Activated naive CD8-positive, alpha-beta T cell (primary cell): ENCODE measurements at regions not wholly inside any gene's neighbourhood (a gene's known extent, or its start where the extent isn't known, plus 50 kb on each side); places are given as distances from the start of the nearest gene placed in this dataset.

Experiments used
- H3K27ac Mint-ChIP-seq: one replicate; pipeline ENCODE4 v1.8.0; 2021; ENCODE audit warnings: mixed read lengths
- H3K27me3 Mint-ChIP-seq: one replicate; pipeline ENCODE4 v1.8.0; 2021; ENCODE audit warnings: mixed read lengths
- H3K36me3 Mint-ChIP-seq: one replicate; pipeline ENCODE4 v1.8.0; 2021; ENCODE audit warnings: mixed read lengths
- H3K4me1 Mint-ChIP-seq: one replicate; pipeline ENCODE4 v1.8.0; 2021; ENCODE audit warnings: low read depth, mixed read lengths
- H3K4me3 Mint-ChIP-seq: one replicate; pipeline ENCODE4 v1.8.0; 2021; ENCODE audit warnings: mild to moderate bottlenecking, mixed read lengths
- H3K9me3 Mint-ChIP-seq: one replicate; pipeline ENCODE4 v1.8.0; 2021; ENCODE audit warnings: low read depth, mixed read lengths

DNA sequence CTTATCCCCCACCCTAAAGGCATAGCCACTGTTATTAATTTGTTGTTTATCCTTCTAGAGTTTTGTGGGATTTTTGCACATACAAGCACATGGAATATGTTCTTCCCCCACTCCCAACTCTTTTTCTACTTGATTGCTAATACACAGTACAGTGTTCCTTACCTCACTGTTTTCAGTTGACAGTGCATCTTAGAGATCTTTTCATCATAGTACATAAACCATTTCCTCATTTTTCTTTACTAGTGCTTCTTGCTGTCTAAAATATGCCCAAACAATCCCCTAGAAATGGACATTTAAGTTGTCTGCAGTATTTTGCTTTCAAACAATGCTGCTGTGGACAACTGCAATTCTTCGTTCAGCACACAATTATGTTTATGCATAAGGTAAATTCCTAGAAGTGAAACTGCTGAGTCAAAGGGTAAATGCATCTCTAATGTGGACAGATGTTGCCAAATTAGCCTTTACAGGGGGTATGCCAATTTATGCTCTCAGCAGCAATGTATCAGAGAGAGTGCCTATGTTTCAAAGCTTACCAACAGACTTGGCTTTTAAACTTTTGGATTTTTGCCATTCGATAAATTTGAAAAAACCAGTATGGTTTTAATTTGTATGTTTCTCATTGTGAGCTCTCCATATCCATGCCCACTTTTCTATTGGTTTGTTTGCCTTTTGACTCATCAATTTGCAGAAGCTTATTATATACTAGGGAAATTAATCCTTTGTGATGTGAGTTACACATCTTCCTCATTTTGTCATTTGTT, 132.6 kb downstream of the MRPS6 start:
- H3K36me3 Mint-ChIP-seq, result peaks cover 4% of the 10 kb centered on the region
- no peak overlapping the region for H3K4me3 Mint-ChIP-seq
- H3K27me3 Mint-ChIP-seq, result no peaks in the 10 kb centered on the region
- peak overlapping the region; percentile 4 for H3K27ac Mint-ChIP-seq
- peaks cover 5% of the 10 kb centered on the region for H3K9me3 Mint-ChIP-seq
- peaks cover 11% of the 10 kb centered on the region for H3K4me1 Mint-ChIP-seq

DNA sequence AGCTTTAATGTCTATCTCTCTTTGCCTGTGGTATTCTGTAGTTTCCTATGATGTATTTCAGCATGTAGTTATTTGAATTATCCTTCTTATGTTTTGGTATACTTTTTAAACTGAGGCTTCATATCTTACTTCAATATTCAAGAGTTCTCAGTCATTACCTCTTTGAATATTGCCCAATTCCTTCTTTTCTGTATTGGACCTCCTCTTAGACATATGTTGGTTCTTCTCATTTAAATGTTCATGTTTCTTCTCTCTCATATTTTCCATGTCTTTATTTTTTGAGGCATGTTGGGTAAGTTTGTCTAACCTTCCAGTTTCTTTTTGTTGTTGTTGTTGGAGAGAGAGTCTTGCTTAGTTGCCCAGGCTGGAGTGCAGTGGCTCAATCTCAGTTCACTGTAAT, 140.6 kb downstream of the MRPS6 start:
- Mint-ChIP-seq H3K36me3 (peaks cover 12% of the 10 kb centered on the region), H3K4me3 (no peak overlapping the region), H3K27me3 (no peaks in the 10 kb centered on the region), H3K9me3 (peaks cover 11% of the 10 kb centered on the region), H3K27ac (no peak overlapping the region), H3K4me1 (no peaks in the 10 kb centered on the region)

DNA sequence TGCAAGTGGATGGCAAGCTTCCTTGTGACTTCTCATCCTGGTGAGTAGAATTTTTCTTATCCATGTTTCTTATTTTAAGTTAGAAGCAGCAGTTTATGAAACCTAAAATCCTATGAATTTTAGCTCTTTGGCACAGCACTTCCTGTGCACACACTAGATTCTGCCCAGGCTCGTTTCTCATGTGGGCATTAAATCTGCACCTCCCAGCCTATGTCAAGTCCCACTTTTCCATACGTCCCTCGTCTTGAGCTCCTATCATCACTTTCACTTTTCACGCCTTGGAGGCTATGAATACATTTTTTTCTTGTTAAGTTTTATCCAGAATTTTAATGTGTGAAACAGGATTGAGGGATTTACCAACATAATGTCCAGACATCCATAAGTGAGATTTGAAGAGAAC, 142.1 kb downstream of the MRPS6 start:
- Mint-ChIP-seq H3K27ac (no peak overlapping the region), H3K36me3 (peaks cover 9% of the 10 kb centered on the region), H3K4me1 (no peaks in the 10 kb centered on the region), H3K4me3 (no peak overlapping the region), H3K9me3 (peaks cover 7% of the 10 kb centered on the region), H3K27me3 (no peaks in the 10 kb centered on the region)

DNA sequence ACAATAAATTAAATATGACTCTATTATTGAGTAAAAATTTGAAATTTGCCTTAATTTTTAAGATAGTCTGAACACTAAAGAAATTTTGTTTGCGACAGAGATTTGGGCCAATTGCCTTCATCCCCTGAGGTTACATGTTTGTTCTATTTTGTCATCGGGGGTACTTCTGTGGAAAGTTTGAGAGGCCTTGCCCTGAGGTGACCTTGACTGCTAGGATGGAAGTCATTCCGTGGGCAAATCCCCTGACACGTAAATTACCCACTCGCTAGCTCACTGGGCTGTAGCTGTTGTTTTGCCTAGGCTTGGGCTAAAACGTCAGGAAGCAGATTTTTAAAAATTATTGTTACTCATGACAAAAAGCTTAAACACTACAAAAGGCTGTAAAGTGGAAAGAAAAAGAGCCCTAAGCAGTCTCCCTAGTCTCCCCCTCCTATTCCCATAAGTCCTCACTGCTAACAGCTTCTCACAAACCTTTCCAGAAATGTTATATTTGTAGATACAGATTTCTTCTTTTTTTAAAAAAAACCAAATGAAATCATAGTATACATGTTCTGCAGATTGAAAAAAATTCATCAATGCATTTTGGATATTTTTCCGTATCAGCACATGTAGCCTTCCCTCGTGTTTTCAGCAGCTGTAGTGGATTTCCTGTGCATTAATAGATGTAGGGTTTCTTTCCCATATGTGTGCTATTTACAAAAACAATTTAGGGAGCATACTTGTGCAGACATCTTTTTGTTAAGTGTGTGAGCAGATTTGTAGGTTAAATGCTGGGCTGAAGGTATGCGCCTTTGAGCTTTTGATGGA, 142.7 kb downstream of the MRPS6 start:
- peaks cover 6% of the 10 kb centered on the region for H3K9me3 Mint-ChIP-seq
- H3K4me1 Mint-ChIP-seq, result no peaks in the 10 kb centered on the region
- H3K27me3 Mint-ChIP-seq, result no peaks in the 10 kb centered on the region
- H3K36me3 Mint-ChIP-seq, result peaks cover 8% of the 10 kb centered on the region
- no peak overlapping the region for H3K27ac Mint-ChIP-seq
- H3K4me3 Mint-ChIP-seq, result no peak overlapping the region

DNA sequence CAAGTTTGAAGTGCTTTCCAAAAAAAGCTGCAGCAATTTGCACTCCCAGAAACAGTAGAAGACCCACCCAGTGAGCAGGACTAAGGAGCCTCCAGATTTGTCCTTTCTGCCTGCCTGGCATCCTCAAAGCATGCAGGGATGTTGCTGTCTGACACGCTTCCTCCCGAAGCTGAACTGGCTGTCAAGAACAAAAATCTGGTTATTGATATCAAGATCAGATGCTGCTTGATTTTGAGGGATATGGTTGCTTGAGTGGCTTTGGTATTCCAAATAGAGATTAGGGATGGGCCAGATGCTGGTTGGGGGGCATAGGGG, 143.3 kb downstream of the MRPS6 start:
- H3K4me1 Mint-ChIP-seq, result no peaks in the 10 kb centered on the region
- no peak overlapping the region for H3K4me3 Mint-ChIP-seq
- peaks cover 6% of the 10 kb centered on the region for H3K9me3 Mint-ChIP-seq
- H3K36me3 Mint-ChIP-seq, result peaks cover 8% of the 10 kb centered on the region
- H3K27me3 Mint-ChIP-seq, result no peaks in the 10 kb centered on the region
- H3K27ac Mint-ChIP-seq, result no peak overlapping the region

DNA sequence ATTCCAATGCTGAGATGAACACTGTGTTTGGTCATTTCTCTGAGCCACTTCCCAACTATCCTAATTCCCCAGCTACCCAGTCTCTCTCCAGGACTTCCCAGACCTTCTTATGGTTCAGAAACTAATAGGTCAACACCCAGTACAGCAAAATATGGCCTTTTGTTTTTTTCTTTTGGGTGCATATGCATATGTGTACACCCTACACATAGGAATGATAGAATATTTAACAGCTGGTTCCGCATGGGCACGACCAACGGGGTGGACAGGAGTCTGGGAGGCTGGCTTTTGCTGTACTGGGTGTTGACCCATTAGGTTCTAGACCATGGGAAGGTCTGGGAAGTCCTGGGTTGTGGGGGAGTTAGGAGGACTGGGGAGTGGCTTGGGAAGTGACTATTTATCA, 143.9 kb downstream of the MRPS6 start:
- H3K4me1 Mint-ChIP-seq, result no peaks in the 10 kb centered on the region
- H3K4me3 Mint-ChIP-seq, result no peak overlapping the region
- peaks cover 8% of the 10 kb centered on the region for H3K36me3 Mint-ChIP-seq
- H3K9me3 Mint-ChIP-seq, result peaks cover 6% of the 10 kb centered on the region
- H3K27ac Mint-ChIP-seq, result no peak overlapping the region
- H3K27me3 Mint-ChIP-seq, result no peaks in the 10 kb centered on the region

DNA sequence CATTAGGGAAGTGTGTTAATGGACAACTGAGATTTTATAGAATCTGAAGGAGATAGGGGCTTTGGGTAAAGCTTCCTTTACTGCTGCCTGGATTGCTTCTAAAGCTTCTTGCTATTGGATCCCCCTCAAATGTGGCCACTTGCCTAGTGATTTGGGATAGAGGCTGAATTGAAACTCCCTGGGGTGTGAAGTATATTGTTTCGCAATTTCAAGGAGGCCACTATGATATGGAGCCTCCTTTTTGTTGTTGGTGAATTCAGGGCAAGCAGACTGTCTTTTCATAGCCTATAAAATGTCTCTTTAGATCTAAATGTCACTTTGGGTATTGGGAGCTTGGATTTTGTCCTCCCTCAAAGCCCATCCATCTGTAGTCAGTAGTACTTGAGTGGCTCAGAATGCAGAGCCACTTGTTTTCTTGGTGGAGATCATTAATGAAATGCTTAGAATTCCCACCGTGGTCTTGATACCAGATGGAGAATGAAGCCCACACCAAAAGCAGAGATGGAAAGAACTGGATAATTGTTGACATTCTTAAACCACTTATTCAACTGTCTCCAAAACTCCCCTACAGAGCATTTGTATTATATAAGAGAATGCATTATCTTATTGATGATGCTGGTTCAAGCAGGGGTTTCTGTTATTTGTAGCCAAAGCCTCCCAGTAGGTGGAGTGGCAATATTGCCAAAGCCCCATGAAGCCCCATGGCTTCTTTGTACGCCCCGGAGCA, 144.3 kb upstream of the KCNE2 start:
- Mint-ChIP-seq H3K4me1 (no peaks in the 10 kb centered on the region), H3K36me3 (peaks cover 7% of the 10 kb centered on the region), H3K27ac (no peak overlapping the region), H3K27me3 (no peaks in the 10 kb centered on the region), H3K4me3 (no peak overlapping the region), H3K9me3 (no peaks in the 10 kb centered on the region)

DNA sequence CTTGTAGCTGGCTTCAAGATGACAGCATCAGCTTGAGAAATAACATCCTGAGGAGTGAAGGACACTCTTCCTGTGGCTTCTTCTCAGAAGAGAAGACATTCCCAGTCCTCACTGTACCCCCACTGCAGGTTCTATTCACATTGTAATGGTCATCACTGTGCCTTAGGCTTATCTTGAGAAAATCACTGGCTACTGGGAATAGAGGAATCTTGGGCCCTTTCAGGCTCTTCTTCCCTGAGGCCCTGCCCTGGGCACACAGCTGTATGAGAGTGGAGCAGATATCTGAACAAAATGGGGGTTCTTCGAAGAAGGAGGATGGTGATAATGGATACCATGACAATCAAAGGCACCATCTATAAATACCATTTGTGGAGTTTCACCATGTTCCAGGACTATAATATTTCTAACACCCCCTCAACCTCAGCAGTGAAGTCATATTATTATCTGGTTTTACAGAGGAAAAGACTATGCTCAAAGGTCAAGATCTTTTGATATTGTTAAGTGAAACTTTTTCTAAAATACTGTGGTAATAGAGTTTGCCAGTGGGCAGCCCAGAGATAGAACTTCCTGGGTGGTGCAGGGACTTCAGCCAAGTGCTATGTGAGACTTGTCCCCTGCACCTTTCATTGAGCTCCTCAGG, 143.1 kb upstream of the KCNE2 start:
- Mint-ChIP-seq H3K9me3 (no peaks in the 10 kb centered on the region), H3K4me1 (no peaks in the 10 kb centered on the region), H3K27ac (no peak overlapping the region), H3K36me3 (peaks cover 7% of the 10 kb centered on the region), H3K27me3 (no peaks in the 10 kb centered on the region), H3K4me3 (no peak overlapping the region)

DNA sequence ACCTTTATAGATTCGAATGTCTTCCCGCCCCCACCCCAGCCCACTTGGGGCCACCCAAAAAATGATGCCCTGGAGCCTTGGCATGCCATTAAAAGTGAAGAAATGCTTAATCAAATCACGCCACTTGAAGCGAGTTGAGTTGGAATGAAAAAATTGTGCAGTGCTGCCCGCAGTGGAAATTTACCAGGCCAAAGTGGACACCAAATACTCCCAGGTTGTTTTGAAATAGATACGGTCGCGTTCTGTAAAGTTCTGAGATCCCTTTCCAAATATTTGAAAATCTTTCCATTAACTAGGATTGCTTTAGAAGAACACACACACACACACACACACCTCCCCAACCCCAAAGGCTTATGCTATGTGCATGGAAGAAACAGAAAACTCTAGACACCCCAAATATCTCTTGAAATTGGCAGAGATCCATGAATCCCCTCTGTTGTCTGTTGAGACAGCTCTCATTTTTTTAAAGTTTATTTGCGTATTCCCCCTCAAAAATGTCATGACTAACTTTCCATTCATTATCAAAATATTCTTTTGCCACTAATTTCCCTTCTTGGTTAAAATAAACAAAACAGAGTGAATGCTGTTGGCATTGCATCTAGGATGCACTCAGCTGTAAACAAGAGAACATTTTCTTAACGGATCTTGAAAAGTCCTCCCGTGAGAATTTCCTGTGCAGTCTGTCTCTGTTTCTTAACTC, 142.3 kb upstream of the KCNE2 start:
- H3K36me3 Mint-ChIP-seq, result peaks cover 7% of the 10 kb centered on the region
- no peak overlapping the region for H3K4me3 Mint-ChIP-seq
- H3K27ac Mint-ChIP-seq, result no peak overlapping the region
- H3K27me3 Mint-ChIP-seq, result no peaks in the 10 kb centered on the region
- no peaks in the 10 kb centered on the region for H3K4me1 Mint-ChIP-seq
- H3K9me3 Mint-ChIP-seq, result no peaks in the 10 kb centered on the region

DNA sequence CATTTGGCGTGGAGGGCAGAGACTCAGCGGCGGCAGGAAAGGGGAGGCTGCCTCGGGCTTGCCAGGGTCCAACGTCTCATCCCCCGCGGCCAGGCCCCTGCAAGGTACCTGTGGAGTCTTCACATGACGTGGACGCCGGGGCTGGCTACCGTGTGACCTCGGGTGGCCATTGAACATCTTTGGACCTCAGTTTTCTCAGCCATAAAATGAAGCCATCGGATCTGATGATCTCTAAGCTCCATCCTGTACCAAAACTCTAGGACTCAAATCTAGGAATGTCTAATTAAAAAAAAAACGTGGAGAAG, 141.8 kb upstream of the KCNE2 start:
- Mint-ChIP-seq H3K4me3 (no peak overlapping the region), H3K9me3 (no peaks in the 10 kb centered on the region), H3K36me3 (peaks cover 7% of the 10 kb centered on the region), H3K27ac (no peak overlapping the region), H3K27me3 (no peaks in the 10 kb centered on the region), H3K4me1 (no peaks in the 10 kb centered on the region)

DNA sequence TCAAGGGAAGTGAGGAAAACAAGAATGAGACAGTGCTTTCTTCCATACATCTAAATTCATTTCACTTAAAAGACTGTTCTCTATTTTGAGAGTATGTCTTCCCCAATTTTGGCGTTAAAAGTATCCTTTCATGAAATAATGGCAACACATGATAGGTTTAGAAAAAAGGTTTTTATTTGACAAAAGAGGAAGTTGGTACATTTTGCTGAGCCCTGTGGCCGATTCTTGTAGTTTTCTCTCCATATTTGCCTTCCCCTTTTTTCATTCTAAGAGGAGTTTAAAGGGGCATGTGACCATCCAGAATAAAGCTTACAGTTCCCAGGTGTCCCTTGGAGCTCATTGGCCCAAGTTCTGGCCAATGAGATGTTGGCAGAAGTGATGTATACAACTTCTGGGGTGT, 140.4 kb upstream of the KCNE2 start:
- no peaks in the 10 kb centered on the region for H3K9me3 Mint-ChIP-seq
- peaks cover 7% of the 10 kb centered on the region for H3K36me3 Mint-ChIP-seq
- no peak overlapping the region for H3K27ac Mint-ChIP-seq
- H3K27me3 Mint-ChIP-seq, result no peaks in the 10 kb centered on the region
- H3K4me1 Mint-ChIP-seq, result no peaks in the 10 kb centered on the region
- H3K4me3 Mint-ChIP-seq, result no peak overlapping the region

DNA sequence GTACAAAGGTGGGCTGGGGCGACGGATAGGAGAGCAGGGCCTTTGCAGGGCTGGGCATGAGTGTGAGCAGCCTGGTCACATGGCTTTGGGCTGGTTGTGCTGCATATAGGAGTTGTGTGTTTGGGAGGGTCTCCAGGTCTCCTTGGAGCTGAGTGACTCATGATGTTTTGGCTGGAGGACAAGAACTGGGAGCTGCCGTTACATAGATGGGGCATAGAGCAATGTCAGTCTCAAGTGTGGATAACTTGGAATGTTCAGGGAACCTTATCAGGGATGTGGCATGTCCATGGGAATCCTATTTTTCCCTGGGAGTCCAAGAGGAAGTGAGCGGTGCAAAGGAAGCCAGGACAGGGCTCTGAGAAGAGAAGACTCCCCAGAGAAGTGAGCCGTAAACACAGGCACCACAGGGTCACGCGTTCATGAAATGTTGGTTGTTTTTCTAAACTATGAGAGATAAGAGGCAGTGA, 136.4 kb upstream of the KCNE2 start:
- H3K4me1 Mint-ChIP-seq, result no peaks in the 10 kb centered on the region
- H3K4me3 Mint-ChIP-seq, result no peak overlapping the region

DNA sequence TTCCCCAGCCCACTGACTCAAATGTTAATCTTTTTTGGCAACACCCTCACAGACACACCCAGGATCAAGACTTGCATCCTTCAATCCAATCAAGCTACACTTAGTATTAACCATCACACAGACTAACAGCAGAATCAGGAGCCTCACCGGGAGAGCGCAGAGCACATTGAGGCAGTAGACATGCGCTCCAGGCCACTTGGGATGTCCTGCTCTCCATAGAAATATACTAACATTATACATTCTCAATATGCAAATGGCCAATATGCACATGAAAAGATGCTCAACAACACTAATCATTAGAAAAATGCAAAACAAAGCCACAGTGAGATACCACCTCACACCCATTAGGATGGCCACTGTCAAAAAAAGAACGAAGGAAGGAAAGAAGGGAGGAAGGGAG, 135.0 kb upstream of the KCNE2 start:
- H3K27ac Mint-ChIP-seq, result no peak overlapping the region
- H3K36me3 Mint-ChIP-seq, result peaks cover 3% of the 10 kb centered on the region
- H3K27me3 Mint-ChIP-seq, result no peaks in the 10 kb centered on the region
- no peaks in the 10 kb centered on the region for H3K9me3 Mint-ChIP-seq
- no peak overlapping the region for H3K4me3 Mint-ChIP-seq
- H3K4me1 Mint-ChIP-seq, result no peaks in the 10 kb centered on the region

More for the DNA sequence above, 136.4 kb upstream of the KCNE2 start:
- Mint-ChIP-seq H3K27ac (no peak overlapping the region), H3K36me3 (peaks cover 4% of the 10 kb centered on the region), H3K9me3 (no peaks in the 10 kb centered on the region), H3K27me3 (no peaks in the 10 kb centered on the region)

DNA sequence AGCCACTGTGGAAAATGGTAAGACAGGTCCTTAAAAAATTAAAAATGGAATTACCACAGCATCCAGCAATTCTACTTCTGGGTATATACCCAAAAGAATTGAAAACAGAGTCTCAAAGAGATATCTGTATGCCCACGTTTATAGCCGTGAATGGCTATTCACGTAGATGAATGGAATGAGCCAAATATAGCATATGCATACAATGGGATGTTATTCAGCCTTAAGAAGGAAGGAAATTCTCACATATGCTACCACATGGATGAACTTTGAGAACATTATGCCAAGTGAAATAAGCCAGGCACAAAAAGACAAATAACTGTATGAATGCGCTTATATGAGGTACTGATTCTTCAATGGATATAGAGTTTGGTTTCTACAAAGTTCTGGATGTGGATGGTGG, 134.5 kb upstream of the KCNE2 start:
- Mint-ChIP-seq H3K27ac (no peak overlapping the region), H3K36me3 (no peaks in the 10 kb centered on the region), H3K27me3 (no peaks in the 10 kb centered on the region), H3K4me1 (no peaks in the 10 kb centered on the region), H3K4me3 (no peak overlapping the region), H3K9me3 (no peaks in the 10 kb centered on the region)
